ENCODE measurements at regions not wholly inside any gene's neighbourhood (a gene's known extent, or its start where the extent isn't known, plus 50 kb on each side); places are given as distances from the start of the nearest gene placed in this dataset.
A peak's percentile ranks its signal among the peaks of the same experiment; 100 is the strongest.

- no peak for DNase-seq
Observed at GRCh38 chr18:28526196-28526595, 349.3 kb upstream of the CDH2 start.

- DNase-seq = no peak
Observed at GRCh38 chr18:28523758-28524475, 347.0 kb upstream of the CDH2 start.

DNA sequence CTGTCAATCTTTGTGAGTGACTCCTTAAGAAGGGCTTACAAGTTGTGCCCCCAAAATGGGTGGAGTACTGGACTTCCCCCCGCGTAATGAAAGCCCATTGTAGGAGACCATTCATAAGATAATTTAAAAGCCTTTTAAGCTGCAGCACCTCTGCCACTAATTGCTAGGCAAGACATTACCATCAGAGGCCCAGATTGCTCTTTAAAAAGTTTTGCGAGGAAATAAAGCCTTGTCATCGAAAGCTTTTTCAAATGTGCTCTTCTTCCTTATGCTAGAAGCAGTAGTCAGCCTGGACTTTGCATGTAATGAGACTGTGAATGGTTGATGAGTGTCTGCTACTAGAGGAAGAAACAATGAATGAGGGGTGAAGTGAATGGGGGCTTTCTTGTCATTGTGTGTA lies 345.3 kb upstream of the CDH2 start:
- DNase-seq = peak in 1 of 3 experiments; percentile 9

- no peak for DNase-seq
Observed at GRCh38 chr18:28519997-28520396, 343.1 kb upstream of the CDH2 start.

DNA sequence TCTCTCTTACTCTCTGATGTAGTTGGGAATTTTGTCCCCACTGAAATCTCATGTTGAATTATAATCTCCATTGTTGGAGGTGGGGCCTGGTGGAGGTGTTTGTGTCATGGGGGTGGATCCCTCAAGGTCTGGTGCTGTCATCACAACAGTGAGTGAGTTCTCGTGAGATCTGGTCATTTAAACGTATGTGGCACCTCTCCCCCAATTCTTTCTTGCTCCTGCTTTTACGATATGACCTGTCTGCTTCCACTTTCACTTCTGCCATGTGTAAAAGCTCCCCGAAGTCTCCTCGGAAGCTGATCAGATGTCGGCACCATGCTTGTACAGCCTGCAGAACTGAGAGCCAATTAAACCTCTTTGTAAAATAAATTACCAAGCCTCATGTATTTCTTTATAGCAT lies 337.8 kb upstream of the CDH2 start:
- no peak for DNase-seq

DNA sequence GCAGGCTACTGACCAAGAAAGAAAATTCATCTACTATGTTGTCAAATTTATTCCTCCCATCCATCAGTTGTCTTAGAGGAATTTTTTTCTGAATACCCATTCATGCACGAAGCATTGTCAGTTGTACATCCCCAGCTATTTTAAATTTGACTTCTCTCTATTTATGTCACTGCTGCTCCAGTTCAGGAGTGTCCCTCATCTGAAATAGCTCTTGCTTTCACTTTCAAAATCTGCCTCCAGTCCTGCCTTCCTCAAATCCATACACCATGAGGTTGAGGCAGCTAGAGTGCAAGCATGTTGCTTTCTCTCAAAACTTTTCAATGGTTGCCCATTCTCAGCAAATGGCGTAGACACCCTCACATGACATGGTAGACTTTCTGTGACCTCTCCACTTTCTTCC lies 335.4 kb upstream of the CDH2 start:
- no peak for DNase-seq

GRCh38 chr18:28511413-28511821 lies 334.5 kb upstream of the CDH2 start:
- no peak for DNase-seq

DNA sequence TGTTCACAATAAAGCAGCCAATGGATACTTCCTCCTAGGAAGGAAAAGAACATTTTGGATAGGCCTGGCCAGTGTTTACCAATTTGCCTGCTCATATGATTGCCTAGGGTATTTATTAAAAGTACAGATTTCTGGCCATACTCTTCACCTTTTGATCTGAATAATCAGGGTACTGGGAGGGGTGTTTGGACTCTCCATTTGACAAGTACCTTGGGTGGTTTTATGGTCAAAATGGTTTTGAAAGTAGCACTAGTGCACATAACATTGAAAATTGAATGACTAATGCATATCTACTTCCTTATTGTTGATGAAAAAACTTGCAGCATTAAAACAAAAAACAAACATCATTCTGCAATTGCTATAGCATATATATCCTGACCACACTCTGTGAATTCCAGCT lies 333.3 kb upstream of the CDH2 start:
- DNase-seq = no peak

DNA sequence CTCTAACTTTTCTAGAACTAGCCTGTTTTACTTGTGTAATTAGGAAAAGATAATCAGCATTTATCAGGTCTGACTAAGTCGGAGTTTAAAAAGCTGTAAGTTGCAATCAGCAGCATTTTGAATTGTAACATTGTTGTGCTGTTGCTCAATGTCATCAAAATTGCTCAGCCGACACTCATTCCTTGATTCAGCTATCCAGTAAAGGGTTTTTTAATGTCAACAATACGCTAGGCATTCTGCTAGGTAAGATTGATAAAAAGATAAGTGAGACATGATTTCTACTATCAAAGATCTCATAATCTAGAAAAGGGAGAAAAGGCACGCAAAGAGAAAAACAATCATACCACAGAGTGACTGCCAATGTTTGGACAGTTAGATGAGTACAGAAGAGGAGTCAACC lies 327.1 kb upstream of the CDH2 start:
- no peak for DNase-seq

DNA sequence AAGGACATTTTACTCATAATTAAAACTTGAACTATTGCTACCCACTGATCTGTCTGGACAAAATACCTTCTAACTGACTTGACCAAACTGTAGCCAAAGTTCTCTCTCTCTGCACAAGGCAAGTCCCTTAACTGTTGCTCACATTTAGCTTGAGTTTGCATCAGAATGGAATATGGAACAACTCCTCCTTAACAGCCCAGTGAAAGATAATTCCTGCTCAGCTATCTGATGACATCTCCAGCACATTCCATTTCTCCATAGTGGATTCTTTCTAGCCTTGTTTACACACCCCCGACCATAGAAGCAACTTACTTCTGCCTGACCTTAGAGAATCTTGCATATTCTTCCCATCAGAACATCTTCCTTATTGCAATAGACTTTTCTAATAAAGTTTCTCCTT lies 317.2 kb upstream of the CDH2 start:
- DNase-seq = no peak

DNA sequence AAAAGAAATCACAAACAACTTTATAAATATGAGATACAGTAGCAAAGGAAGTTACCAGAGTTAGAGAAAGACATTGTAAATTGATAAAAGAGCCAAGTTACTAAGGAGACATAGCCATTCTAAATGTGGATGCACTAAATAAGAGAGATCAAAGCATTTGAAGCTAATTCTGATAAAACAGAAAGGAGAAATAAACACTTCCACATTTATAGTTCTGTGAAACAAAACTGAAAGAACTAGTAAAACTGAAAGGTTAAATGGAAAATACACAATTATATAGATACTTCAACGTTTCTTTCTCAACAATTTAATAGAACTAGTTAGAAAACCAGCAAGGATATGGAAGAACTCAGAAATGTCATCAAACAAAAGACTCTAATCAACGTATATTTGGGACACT lies 309.0 kb upstream of the CDH2 start:
- no peak for DNase-seq

DNA sequence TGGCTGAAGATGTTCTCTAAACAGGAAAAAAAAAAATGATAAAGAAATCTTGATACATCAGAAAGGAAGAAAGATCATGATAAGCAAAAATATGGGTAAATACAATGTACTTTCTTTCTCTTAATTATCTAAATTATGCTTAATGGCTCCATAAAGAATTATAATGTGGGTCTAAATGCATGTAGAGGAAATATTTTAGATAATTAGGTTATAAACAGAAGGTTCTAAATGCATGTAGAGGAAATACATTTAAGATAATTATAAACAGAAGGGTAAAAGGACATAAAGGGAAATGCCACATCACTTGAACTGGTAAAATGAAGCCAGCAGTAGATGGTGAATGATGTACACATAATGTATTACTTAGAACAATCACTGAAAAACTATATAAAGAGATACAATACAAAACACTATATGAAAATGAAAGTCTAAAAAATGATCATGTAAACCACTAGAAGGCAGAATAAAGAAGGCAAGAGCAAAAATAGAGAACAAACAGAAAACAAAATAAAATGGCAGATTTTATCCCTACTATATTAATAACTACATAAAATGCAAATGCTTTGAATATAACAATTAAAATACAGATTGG lies 308.4 kb upstream of the CDH2 start:
- DNase-seq = no peak

- DNase-seq = no peak
Observed at GRCh38 chr18:28478531-28478930, 301.6 kb upstream of the CDH2 start.

DNA sequence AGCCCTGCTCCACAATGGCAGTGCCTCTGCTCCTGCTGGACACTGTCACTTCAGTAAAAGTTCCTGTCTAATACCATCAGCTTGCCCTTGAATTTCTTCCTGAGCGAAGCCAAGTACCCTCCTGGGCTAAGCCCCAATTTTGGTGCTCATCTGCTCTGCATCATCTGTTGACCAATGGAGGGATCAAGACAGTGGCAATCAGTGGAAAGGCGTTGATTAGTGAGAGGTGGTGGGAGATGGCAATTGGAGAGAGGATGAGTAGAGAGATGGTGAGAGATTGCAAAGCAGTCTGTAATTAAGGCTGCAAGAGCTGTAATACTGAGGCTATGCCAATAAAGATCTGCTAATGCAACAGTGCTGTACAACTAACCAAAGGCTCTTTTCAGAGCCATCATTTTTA lies 299.4 kb upstream of the CDH2 start:
- DNase-seq = no peak

GRCh38 chr18:28469946-28470345 lies 293.0 kb upstream of the CDH2 start:
- DNase-seq = no peak

GRCh38 chr18:28468901-28469300 lies 292.0 kb upstream of the CDH2 start:
- DNase-seq = no peak

DNA sequence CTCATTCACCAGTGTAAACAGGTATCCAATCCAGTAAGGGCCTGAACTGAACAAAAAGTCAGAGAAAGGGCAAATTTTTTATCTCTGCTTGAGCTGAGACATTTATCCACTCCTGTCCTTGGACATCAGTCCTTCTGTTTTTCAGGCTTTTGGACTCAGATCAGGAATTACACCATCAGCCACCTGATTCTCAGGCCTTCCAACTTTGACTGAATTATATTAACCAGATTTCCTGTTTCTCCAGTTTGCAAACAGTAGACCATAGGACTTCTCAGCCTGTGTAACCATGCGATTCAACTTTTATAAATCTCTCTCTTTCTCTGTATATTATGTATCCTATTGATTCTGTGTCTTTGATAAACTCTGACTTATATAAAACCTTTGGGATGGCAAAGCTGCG lies 289.3 kb upstream of the CDH2 start:
- DNase-seq = no peak

DNA sequence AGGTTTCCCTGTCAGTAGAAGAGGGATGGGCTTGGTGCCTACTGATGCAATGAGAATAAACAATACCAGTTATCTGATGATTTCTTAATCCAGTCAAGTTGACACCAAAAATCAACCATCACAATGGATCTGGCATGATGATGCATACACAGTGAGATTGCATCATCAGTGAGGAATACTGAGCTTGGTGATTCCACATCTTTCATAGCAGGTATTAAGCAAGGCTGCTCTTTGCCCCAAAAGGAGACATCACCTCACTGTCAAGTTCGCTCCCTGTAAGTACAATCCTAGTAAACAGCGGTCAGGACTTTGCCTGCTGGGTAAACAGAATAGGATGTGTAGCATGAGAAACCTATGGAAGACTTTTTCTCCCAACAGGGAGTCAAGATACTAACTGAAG lies 282.7 kb upstream of the CDH2 start:
- DNase-seq = no peak

GRCh38 chr18:28458751-28459150 lies 281.8 kb upstream of the CDH2 start:
- no peak for DNase-seq

- no peak for DNase-seq
Observed at GRCh38 chr18:28457784-28458183, 280.9 kb upstream of the CDH2 start.

GRCh38 chr18:28455971-28456370 lies 279.0 kb upstream of the CDH2 start:
- no peak for DNase-seq

DNA sequence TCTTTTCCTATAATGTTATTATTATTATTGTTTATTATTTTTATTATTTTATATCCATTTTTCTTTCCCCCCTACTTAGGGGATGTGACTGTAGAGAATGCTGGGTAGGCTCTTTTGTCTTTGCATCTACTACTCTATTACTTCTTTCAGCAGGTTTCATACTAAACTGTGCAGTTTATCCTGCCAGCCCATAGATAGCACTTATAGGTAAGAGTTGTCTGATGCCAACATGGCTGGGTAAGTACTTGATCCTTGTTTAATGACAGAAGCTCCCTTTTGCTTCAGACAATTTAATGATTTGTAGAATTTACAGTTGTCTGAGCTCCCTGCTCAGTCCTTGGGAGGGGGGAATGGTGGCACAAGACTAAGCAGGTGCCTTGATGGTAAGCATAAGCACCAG lies 262.9 kb upstream of the CDH2 start:
- no peak for DNase-seq

DNA sequence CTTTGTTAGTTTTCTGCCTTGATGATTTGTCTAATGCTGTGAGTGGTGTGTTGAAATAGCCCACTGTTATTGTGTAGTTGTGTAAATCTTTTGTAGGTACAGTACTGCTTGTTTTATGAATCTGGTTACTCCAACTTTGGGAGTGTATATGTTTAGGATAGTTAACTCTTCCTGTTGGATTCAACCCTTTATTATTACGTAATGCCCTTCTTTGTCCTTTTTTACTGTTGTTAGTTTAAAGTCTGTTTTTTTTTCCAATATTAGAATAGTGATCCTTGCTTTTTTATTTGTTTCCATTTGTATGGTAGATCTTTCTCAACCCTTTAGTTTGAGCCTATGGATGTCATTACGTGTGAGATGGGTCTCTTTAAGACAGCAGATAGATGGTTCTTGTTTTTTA lies 261.5 kb upstream of the CDH2 start:
- DNase-seq = no peak

DNA sequence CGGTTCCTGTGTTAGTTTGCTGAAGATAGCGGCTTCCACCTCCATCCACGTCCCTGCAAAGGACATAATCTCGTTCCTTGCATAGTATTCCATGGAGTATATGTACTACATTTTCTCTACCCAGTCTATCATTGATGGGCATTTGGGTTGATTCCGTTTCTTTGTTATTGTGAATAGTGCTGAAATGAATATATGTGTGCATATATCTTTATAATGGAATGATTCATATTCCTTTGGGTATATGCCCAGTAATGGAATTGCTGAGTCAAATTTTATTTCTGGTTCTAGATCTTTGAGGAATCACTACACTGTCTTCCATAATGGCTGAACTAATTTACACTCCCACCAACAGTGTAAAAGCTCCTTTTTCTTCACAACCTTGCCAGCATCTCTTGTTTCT lies 255.4 kb upstream of the CDH2 start:
- no peak for DNase-seq

DNA sequence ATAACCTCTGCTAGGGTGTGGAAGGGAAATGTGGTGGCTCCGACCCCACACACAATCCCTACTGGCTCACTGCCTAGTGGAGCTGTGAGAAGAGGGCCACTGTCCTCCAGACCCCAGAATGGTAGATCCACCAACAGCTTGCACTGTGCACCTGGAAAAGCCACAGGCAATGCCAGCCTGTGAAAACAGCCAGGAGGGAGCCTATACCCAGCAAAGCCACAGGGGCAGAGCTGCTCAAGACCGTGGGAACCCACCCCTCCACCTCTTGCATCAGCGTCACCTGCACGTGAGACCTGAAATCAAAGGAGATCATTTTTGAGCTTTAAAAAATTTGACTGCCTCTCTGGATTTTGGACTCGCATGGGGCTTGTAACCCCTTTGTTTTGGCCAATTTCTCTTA lies 249.0 kb upstream of the CDH2 start:
- DNase-seq = no peak

Measured in NCI-H1417 (cell line).